ENCODE measurements at regions not wholly inside any gene's neighbourhood (a gene's known extent, or its start where the extent isn't known, plus 50 kb on each side); places are given as distances from the start of the nearest gene placed in this dataset.

GRCh38 chr5:152855441-152855840 lies 450.4 kb upstream of the NMUR2 start:
- TF ChIP-seq POLR2AphosphoS5 (IDR thresholded peaks at IDR 0.05; ENCODE audit: borderline replicate concordance, low read depth, low read length) (no peak), EZH2 (IDR thresholded peaks at IDR 0.05) (no peak)

Data from SK-N-MC (cell line).